ENCODE measurements at regions not wholly inside any gene's neighbourhood (a gene's known extent, or its start where the extent isn't known, plus 50 kb on each side); places are given as distances from the start of the nearest gene placed in this dataset.

DNA sequence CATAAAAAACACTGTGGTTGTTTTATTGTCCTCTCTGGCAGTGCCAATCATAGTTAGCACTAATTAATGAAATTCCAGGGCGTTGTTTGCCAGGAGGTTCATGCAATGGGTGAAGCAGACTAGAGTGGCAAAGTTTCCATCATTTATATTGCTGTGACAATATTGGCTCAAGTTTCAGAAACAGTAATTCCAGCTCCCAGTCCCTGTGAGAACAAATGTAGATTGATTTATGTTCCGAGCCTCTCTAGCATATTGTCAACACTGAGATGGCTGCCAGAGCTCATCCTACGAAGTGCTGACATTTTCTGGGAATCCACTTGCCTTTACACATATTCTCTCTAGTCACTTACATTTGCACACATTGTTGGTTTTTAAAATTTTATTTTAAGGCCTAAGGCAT, 440.0 kb upstream of the IGFBP7 start:
- ATAC-seq (ENCODE audit: low FRiP score in 2 of 2) (no peak), DNase-seq (no peak)

DNA sequence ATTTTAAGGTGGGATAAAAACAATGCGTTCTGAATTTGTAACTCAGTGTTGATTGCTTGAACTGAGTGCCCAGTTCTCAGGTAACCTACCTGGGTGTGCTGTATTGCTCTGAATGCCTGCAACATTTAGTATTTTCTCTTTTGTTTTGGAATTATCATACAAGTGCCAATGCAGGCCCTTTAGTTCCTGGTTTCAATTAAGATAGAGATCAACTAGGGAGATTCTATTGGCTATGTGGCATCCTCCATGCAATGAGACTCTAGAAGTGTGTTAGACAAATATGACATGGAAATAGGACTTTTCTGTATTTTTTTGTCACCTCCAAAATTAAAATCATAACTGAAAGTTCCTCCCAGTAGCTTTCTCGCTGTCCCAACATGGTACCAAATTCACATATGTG, 438.7 kb upstream of the IGFBP7 start:
- H3K27ac ChIP-seq: no peak overlapping the region
- H3K27me3 ChIP-seq: no peaks in the 10 kb centered on the region
- no peak for ATAC-seq (ENCODE audit: low FRiP score in 2 of 2)
- 93 to 98% methylated on average over 2 of the region's 2 CpGs for WGBS, 2 donors
- no peak for TF ChIP-seq POLR2AphosphoS5 (IDR thresholded peaks at IDR 0.05)
- no peak for TF ChIP-seq POLR2A (IDR thresholded peaks at IDR 0.05)
- TF ChIP-seq EP300 (IDR thresholded peaks at IDR 0.05): no peak
- TF ChIP-seq, protein P1, sequence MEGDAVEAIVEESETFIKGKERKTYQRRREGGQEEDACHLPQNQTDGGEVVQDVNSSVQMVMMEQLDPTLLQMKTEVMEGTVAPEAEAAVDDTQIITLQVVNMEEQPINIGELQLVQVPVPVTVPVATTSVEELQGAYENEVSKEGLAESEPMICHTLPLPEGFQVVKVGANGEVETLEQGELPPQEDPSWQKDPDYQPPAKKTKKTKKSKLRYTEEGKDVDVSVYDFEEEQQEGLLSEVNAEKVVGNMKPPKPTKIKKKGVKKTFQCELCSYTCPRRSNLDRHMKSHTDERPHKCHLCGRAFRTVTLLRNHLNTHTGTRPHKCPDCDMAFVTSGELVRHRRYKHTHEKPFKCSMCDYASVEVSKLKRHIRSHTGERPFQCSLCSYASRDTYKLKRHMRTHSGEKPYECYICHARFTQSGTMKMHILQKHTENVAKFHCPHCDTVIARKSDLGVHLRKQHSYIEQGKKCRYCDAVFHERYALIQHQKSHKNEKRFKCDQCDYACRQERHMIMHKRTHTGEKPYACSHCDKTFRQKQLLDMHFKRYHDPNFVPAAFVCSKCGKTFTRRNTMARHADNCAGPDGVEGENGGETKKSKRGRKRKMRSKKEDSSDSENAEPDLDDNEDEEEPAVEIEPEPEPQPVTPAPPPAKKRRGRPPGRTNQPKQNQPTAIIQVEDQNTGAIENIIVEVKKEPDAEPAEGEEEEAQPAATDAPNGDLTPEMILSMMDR (IDR thresholded peaks at IDR 0.05): no peak
- H3K4me1 ChIP-seq: no peaks in the 10 kb centered on the region
- no peak overlapping the region for H3K4me3 ChIP-seq
- H3K9me3 ChIP-seq: no peaks in the 10 kb centered on the region
- H3K36me3 ChIP-seq: no peaks in the 10 kb centered on the region
- DNase-seq: no peak

More for the DNA sequence above, 440.0 kb upstream of the IGFBP7 start:
- H3K9me3 ChIP-seq: no peaks in the 10 kb centered on the region
- no peak overlapping the region for H3K27ac ChIP-seq
- no peaks in the 10 kb centered on the region for H3K4me1 ChIP-seq
- no peak overlapping the region for H3K4me3 ChIP-seq
- H3K27me3 ChIP-seq: no peaks in the 10 kb centered on the region
- TF ChIP-seq EP300 (IDR thresholded peaks at IDR 0.05) (no peak), POLR2A (IDR thresholded peaks at IDR 0.05) (no peak), POLR2AphosphoS5 (IDR thresholded peaks at IDR 0.05) (no peak)
- TF ChIP-seq, protein P1 (IDR thresholded peaks at IDR 0.05): no peak
- H3K36me3 ChIP-seq: no peaks in the 10 kb centered on the region
- 47 to 53% methylated on average over 3 of the region's 3 CpGs for WGBS, 2 donors

DNA sequence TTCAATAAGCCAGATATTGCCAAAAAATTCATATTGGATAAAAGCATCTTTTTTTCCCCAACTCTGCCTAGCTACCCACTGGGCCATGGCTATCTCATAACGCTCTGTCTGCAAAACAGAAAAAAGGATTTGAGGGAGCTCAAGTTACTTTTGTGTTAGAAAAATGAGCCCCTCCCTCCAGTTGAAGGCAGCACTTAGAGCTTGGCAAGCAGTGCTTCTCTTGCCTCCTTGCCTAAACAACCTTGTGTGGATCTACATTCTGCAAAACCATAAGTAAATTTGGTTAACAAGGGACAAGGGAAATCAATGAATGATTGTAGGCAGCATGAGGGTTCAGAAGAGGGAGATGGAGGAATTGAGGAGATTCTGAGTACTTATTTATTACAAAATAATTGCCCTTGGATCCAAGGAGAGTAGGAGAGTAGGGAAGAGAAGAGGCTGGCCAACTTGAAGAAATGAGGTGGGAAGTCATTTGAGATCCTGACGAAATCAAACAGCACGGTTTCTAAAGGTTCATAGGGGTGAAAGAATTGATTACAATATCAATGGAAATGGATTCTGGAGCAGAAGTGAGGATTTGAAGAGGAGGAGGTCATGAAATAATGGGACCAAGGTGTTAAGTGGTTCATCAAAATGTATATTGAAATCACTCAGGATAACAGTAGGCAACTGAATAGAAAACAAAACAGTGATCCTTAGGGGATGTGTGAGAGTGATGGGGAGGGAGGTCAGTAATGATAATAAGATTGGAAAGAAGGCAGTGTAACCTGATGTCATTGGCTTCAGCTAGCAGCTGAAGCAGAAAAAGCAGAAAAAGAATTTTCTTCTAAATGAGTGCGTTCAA, 434.8 kb upstream of the IGFBP7 start:
- no peak for ATAC-seq (ENCODE audit: low FRiP score in 2 of 2)
- WGBS, 2 donors: 50 to 55% methylated on average over 4 of the region's 4 CpGs
- TF ChIP-seq, protein P1 (IDR thresholded peaks at IDR 0.05): no peak
- TF ChIP-seq POLR2AphosphoS5 (IDR thresholded peaks at IDR 0.05) (no peak), POLR2A (IDR thresholded peaks at IDR 0.05) (no peak), EP300 (IDR thresholded peaks at IDR 0.05) (no peak)
- no peaks in the 10 kb centered on the region for H3K4me1 ChIP-seq
- no peaks in the 10 kb centered on the region for H3K9me3 ChIP-seq
- no peaks in the 10 kb centered on the region for H3K36me3 ChIP-seq
- no peak overlapping the region for H3K27ac ChIP-seq
- no peaks in the 10 kb centered on the region for H3K27me3 ChIP-seq
- DNase-seq: no peak
- no peak overlapping the region for H3K4me3 ChIP-seq

DNA sequence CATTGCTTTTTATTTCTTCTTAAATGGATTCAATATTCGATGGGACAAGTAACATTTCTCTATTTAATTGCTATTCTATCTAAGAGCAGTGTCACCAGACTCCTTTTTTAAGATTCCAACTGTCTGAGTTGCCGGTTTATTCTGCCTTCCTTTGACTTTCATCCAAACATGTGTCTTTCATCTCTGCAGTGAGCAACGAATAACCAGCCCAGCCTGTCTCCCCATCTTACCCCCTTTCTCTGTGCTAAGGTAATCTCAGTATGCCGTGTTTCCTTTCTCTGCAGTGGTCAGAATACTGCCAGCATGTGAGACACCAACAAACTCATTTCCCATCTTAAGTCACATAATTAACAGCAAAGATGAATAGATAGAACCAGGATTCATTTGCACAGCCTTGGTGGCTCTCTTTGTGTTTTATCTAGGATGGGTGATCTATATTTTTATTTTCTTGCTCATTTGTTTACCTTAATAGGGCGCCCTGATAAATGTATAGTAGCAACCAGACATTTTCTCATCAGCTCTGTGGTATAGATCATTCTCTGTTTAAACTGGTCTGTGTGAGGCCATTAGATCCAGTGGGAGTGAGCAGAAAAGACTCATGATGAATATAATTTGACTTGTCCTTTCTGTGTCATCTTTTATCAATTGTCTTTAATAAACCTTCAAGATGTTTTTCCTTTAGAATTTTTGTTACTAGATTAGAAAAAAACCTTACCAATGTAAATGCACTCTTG, 394.8 kb upstream of the IGFBP7 start:
- no peaks in the 10 kb centered on the region for H3K4me1 ChIP-seq
- no peak overlapping the region for H3K4me3 ChIP-seq
- no peak for DNase-seq
- no peak for ATAC-seq (ENCODE audit: low FRiP score in 2 of 2)
- WGBS, 2 donors: 44 to 51% methylated on average over 5 of the region's 5 CpGs
- H3K27me3 ChIP-seq: no peaks in the 10 kb centered on the region
- no peaks in the 10 kb centered on the region for H3K36me3 ChIP-seq
- no peaks in the 10 kb centered on the region for H3K9me3 ChIP-seq
- TF ChIP-seq EP300 (IDR thresholded peaks at IDR 0.05): no peak
- no peak for TF ChIP-seq POLR2A (IDR thresholded peaks at IDR 0.05)
- TF ChIP-seq POLR2AphosphoS5 (IDR thresholded peaks at IDR 0.05): no peak
- TF ChIP-seq, protein P1 (IDR thresholded peaks at IDR 0.05): no peak
- H3K27ac ChIP-seq: no peak overlapping the region
